GM23338 (cell line): ENCODE measurements at regions not wholly inside any gene's neighbourhood (a gene's known extent, or its start where the extent isn't known, plus 50 kb on each side); places are given as distances from the start of the nearest gene placed in this dataset.

Source experiments
- ATAC-seq: fragments of 200-7000 bp; cut with Tn5 transposase; 3 replicates; pipeline ENCODE4 v1.9.1; 2020
- DNase-seq: peaks from one replicate; pipeline ENCODE4 v3.0.0-alpha.2; 2015; ENCODE audit warnings: low spot score
- H2AFZ ChIP-seq: fragments of 200-600 bp; sonication (generic); 2 replicates; pipeline ENCODE4 v1.8.0; 2016; ENCODE audit warnings: antibody characterized with exemption, mild to moderate bottlenecking, moderate library complexity
- H3F3A ChIP-seq: fragments of 200-600 bp; sonication (generic); replicated peaks from 2 replicates; pipeline ENCODE4 v1.8.0; 2017; ENCODE audit warnings: antibody characterized with exemption, mixed run types, low read depth
- H3K27ac ChIP-seq: fragments of 200-600 bp; sonication (generic); 2 replicates; pipeline ENCODE4 v1.6.1; 2016; ENCODE audit warnings: low read depth
- H3K27me3 ChIP-seq: fragments of 200-600 bp; sonication (generic); 2 replicates; pipeline ENCODE4 v1.8.0; 2016; ENCODE audit warnings: mild to moderate bottlenecking, mixed run types, moderate library complexity; ENCODE audit not compliant: insufficient read depth
- H3K36me3 ChIP-seq: fragments of 200-600 bp; sonication (generic); 2 replicates; pipeline ENCODE4 v1.8.0; 2016; ENCODE audit warnings: mild to moderate bottlenecking; ENCODE audit not compliant: insufficient read depth
- H3K4me1 ChIP-seq: fragments of 200-600 bp; sonication (generic); 2 replicates; pipeline ENCODE4 v1.8.0; 2016; ENCODE audit warnings: mild to moderate bottlenecking, moderate library complexity; ENCODE audit not compliant: insufficient read depth
- H3K4me2 ChIP-seq: fragments of 200-600 bp; sonication (generic); 2 replicates; pipeline ENCODE4 v1.7.1; 2017; ENCODE audit warnings: mixed run types
- H3K4me3 ChIP-seq: fragments of 200-600 bp; sonication (generic); 2 replicates; pipeline ENCODE4 v1.6.1; 2016; ENCODE audit warnings: mixed run types
- H3K79me2 ChIP-seq: fragments of 200-600 bp; sonication (generic); replicated peaks from 2 replicates; pipeline ENCODE4 v1.8.0; 2017; ENCODE audit warnings: mild to moderate bottlenecking; ENCODE audit not compliant: insufficient read depth
- H3K9me2 ChIP-seq: fragments of 200-600 bp; sonication (generic); 2 replicates; pipeline ENCODE4 v1.8.0; 2017; ENCODE audit not compliant: insufficient read depth
- H4K20me1 ChIP-seq: fragments of 200-600 bp; sonication (generic); replicated peaks from 2 replicates; pipeline ENCODE4 v1.8.0; 2017; ENCODE audit warnings: mild to moderate bottlenecking; ENCODE audit not compliant: insufficient read depth
- H3K27ac Mint-ChIP-seq: 2 replicates; pipeline ENCODE4 v1.8.0; 2020; ENCODE audit warnings: inconsistent platforms, mild to moderate bottlenecking, moderate library complexity, mixed read lengths
- H3K27me3 Mint-ChIP-seq: 3 replicates; pipeline ENCODE4 v1.8.0; 2022; ENCODE audit warnings: low read depth, mild to moderate bottlenecking, moderate library complexity, mixed read lengths, inconsistent platforms; ENCODE audit not compliant: insufficient read depth, poor library complexity
- H3K36me3 Mint-ChIP-seq: 3 replicates; pipeline ENCODE4 v1.8.0; 2021; ENCODE audit warnings: low read depth, mild to moderate bottlenecking, inconsistent platforms, moderate library complexity, mixed read lengths
- H3K4me1 Mint-ChIP-seq: 3 replicates; pipeline ENCODE4 v1.8.0; 2020; ENCODE audit warnings: mild to moderate bottlenecking, inconsistent platforms, mixed read lengths
- H3K4me3 Mint-ChIP-seq: 3 replicates; pipeline ENCODE4 v1.8.0; 2021; ENCODE audit warnings: moderate library complexity, mild to moderate bottlenecking, inconsistent platforms, mixed read lengths
- H3K9me3 Mint-ChIP-seq: 3 replicates; pipeline ENCODE4 v1.8.0; 2020; ENCODE audit warnings: moderate library complexity, mild to moderate bottlenecking, inconsistent platforms, mixed read lengths
- CREB1 ChIP-seq: fragments of 250-450 bp; sonication (Bioruptor Pico); IDR thresholded peaks from 2 replicates; pipeline ENCODE4 v1.5.0; 2020; ENCODE audit warnings: low read depth, mild to moderate bottlenecking, moderate library complexity
- EZH2 ChIP-seq: fragments of 200-600 bp; sonication (generic); IDR thresholded peaks from one replicate; pipeline ENCODE4 v1.8.0; 2017; ENCODE audit warnings: antibody characterized with exemption, mild to moderate bottlenecking, low read depth; ENCODE audit not compliant: unreplicated experiment
- EZH2phosphoT487 ChIP-seq: fragments of 200-600 bp; sonication (generic); IDR thresholded peaks from one replicate; pipeline ENCODE4 v1.8.1; 2018; ENCODE audit warnings: antibody characterized with exemption; ENCODE audit not compliant: unreplicated experiment
- JUNB ChIP-seq: IDR thresholded peaks from one replicate; pipeline ENCODE4 v1.6.1; 2016; ENCODE audit warnings: antibody characterized with exemption; ENCODE audit not compliant: unreplicated experiment
- NANOG ChIP-seq: IDR thresholded peaks from 2 replicates; pipeline ENCODE4 v1.6.1; 2016; ENCODE audit warnings: antibody characterized with exemption, borderline replicate concordance
- POLR2AphosphoS5 ChIP-seq: IDR thresholded peaks from 2 replicates; pipeline ENCODE4 v1.6.1; 2016; ENCODE audit warnings: antibody characterized with exemption, low read depth
- STAT1 ChIP-seq: IDR thresholded peaks from one replicate; pipeline ENCODE4 v1.6.1; 2016; ENCODE audit warnings: antibody characterized with exemption; ENCODE audit not compliant: unreplicated experiment
- ZNF331 ChIP-seq: fragments of 250-450 bp; sonication (Bioruptor Pico); IDR thresholded peaks from 2 replicates; pipeline ENCODE4 v1.5.0; 2020; ENCODE audit warnings: low read depth, mild to moderate bottlenecking, moderate library complexity
- TF ChIP-seq, protein P1 (sequence below), 2 experiments: fragments of 200-600 bp in 1 of 2; sonication (generic) in 1 of 2; conservative IDR thresholded peaks; 2 replicates each; pipeline versions ENCODE4 v1.5.1 to v1.6.1; 2016 to 2017; ENCODE audit warnings: antibody characterized with exemption in 2 of 2, low read depth in 2 of 2, mild to moderate bottlenecking in 2 of 2, moderate library complexity in 1 of 2
- TF ChIP-seq, protein P2 (sequence below): fragments of 250-450 bp; sonication (Bioruptor Pico); IDR thresholded peaks from 2 replicates; pipeline ENCODE4 v1.5.0; 2020; ENCODE audit warnings: mild to moderate bottlenecking, moderate library complexity
- TF ChIP-seq, protein P3 (sequence below): IDR thresholded peaks from one replicate; pipeline ENCODE4 v1.6.1; 2018; ENCODE audit warnings: antibody characterized with exemption; ENCODE audit not compliant: unreplicated experiment
- TF ChIP-seq, protein P4 (sequence below): IDR thresholded peaks from 2 replicates; pipeline ENCODE4 v1.6.1; 2016; ENCODE audit warnings: antibody characterized with exemption

DNA sequence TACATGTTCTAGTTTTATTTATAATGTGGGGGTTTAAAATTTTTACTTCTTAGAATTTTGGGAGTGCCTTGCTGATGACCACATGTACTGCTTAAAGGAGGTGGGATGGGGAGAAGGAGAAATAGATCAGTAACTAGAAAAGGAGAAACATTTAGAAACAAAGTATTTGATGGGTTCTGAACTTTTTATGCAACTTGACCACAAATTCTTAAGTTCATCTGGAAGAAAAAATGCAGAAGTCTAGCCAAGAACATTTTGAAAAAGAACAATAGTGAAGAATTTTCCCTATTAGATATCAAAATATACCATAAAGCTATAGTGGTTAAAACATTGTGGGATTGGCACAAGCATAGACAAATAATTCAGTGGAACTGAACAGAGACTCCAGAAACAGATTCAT lies 73.3 kb upstream of the AMPD3 start:
- no peaks in the 10 kb centered on the region for H3K79me2 ChIP-seq
- Mint-ChIP-seq H3K9me3 (peaks cover 3% of the 10 kb centered on the region; the same call in 1 of the 3 replicates), H3K4me3 (no peak overlapping the region), H3K36me3 (no peaks in the 10 kb centered on the region; the same call in 2 of the 3 replicates), H3K27me3 (peaks cover 2% of the 10 kb centered on the region), H3K4me1 (no peaks in the 10 kb centered on the region), H3K27ac (no peak overlapping the region)
- H3K27me3 ChIP-seq, result no peaks in the 10 kb centered on the region
- no peak overlapping the region for H2AFZ ChIP-seq
- H3K4me3 ChIP-seq, result no peak overlapping the region
- no peak for ATAC-seq
- H3K27ac ChIP-seq, result no peak overlapping the region
- no peaks in the 10 kb centered on the region for H3F3A ChIP-seq
- no peaks in the 10 kb centered on the region for H3K36me3 ChIP-seq
- no peak for DNase-seq
- no peaks in the 10 kb centered on the region for H3K9me2 ChIP-seq
- H3K4me1 ChIP-seq, result no peaks in the 10 kb centered on the region
- no peak overlapping the region for H3K4me2 ChIP-seq
- H4K20me1 ChIP-seq, result no peaks in the 10 kb centered on the region
- TF ChIP-seq, protein P1, sequence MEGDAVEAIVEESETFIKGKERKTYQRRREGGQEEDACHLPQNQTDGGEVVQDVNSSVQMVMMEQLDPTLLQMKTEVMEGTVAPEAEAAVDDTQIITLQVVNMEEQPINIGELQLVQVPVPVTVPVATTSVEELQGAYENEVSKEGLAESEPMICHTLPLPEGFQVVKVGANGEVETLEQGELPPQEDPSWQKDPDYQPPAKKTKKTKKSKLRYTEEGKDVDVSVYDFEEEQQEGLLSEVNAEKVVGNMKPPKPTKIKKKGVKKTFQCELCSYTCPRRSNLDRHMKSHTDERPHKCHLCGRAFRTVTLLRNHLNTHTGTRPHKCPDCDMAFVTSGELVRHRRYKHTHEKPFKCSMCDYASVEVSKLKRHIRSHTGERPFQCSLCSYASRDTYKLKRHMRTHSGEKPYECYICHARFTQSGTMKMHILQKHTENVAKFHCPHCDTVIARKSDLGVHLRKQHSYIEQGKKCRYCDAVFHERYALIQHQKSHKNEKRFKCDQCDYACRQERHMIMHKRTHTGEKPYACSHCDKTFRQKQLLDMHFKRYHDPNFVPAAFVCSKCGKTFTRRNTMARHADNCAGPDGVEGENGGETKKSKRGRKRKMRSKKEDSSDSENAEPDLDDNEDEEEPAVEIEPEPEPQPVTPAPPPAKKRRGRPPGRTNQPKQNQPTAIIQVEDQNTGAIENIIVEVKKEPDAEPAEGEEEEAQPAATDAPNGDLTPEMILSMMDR (conservative IDR thresholded peaks at IDR 0.05; ENCODE audit: low read depth in 2 of 2), result no peak
- TF ChIP-seq, protein P2, sequence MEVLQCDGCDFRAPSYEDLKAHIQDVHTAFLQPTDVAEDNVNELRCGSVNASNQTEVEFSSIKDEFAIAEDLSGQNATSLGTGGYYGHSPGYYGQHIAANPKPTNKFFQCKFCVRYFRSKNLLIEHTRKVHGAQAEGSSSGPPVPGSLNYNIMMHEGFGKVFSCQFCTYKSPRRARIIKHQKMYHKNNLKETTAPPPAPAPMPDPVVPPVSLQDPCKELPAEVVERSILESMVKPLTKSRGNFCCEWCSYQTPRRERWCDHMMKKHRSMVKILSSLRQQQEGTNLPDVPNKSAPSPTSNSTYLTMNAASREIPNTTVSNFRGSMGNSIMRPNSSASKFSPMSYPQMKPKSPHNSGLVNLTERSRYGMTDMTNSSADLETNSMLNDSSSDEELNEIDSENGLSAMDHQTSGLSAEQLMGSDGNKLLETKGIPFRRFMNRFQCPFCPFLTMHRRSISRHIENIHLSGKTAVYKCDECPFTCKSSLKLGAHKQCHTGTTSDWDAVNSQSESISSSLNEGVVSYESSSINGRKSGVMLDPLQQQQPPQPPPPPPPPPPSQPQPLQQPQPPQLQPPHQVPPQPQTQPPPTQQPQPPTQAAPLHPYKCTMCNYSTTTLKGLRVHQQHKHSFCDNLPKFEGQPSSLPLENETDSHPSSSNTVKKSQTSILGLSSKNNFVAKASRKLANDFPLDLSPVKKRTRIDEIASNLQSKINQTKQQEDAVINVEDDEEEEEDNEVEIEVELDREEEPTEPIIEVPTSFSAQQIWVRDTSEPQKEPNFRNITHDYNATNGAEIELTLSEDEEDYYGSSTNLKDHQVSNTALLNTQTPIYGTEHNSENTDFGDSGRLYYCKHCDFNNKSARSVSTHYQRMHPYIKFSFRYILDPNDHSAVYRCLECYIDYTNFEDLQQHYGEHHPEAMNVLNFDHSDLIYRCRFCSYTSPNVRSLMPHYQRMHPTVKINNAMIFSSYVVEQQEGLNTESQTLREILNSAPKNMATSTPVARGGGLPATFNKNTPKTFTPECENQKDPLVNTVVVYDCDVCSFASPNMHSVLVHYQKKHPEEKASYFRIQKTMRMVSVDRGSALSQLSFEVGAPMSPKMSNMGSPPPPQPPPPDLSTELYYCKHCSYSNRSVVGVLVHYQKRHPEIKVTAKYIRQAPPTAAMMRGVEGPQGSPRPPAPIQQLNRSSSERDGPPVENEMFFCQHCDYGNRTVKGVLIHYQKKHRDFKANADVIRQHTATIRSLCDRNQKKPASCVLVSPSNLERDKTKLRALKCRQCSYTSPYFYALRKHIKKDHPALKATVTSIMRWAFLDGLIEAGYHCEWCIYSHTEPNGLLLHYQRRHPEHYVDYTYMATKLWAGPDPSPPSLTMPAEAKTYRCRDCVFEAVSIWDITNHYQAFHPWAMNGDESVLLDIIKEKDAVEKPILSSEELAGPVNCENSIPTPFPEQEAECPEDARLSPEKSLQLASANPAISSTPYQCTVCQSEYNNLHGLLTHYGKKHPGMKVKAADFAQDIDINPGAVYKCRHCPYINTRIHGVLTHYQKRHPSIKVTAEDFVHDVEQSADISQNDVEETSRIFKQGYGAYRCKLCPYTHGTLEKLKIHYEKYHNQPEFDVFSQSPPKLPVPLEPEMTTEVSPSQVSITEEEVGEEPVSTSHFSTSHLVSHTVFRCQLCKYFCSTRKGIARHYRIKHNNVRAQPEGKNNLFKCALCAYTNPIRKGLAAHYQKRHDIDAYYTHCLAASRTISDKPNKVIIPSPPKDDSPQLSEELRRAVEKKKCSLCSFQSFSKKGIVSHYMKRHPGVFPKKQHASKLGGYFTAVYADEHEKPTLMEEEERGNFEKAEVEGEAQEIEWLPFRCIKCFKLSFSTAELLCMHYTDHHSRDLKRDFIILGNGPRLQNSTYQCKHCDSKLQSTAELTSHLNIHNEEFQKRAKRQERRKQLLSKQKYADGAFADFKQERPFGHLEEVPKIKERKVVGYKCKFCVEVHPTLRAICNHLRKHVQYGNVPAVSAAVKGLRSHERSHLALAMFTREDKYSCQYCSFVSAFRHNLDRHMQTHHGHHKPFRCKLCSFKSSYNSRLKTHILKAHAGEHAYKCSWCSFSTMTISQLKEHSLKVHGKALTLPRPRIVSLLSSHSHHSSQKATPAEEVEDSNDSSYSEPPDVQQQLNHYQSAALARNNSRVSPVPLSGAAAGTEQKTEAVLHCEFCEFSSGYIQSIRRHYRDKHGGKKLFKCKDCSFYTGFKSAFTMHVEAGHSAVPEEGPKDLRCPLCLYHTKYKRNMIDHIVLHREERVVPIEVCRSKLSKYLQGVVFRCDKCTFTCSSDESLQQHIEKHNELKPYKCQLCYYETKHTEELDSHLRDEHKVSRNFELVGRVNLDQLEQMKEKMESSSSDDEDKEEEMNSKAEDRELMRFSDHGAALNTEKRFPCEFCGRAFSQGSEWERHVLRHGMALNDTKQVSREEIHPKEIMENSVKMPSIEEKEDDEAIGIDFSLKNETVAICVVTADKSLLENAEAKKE (CRISPR knock-in tag), result no peak
- TF ChIP-seq, protein P3, sequence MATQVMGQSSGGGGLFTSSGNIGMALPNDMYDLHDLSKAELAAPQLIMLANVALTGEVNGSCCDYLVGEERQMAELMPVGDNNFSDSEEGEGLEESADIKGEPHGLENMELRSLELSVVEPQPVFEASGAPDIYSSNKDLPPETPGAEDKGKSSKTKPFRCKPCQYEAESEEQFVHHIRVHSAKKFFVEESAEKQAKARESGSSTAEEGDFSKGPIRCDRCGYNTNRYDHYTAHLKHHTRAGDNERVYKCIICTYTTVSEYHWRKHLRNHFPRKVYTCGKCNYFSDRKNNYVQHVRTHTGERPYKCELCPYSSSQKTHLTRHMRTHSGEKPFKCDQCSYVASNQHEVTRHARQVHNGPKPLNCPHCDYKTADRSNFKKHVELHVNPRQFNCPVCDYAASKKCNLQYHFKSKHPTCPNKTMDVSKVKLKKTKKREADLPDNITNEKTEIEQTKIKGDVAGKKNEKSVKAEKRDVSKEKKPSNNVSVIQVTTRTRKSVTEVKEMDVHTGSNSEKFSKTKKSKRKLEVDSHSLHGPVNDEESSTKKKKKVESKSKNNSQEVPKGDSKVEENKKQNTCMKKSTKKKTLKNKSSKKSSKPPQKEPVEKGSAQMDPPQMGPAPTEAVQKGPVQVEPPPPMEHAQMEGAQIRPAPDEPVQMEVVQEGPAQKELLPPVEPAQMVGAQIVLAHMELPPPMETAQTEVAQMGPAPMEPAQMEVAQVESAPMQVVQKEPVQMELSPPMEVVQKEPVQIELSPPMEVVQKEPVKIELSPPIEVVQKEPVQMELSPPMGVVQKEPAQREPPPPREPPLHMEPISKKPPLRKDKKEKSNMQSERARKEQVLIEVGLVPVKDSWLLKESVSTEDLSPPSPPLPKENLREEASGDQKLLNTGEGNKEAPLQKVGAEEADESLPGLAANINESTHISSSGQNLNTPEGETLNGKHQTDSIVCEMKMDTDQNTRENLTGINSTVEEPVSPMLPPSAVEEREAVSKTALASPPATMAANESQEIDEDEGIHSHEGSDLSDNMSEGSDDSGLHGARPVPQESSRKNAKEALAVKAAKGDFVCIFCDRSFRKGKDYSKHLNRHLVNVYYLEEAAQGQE, result no peak
- TF ChIP-seq STAT1 (no peak), NANOG (no peak), JUNB (no peak), ZNF331 (CRISPR knock-in tag) (no peak), EZH2 (no peak), EZH2phosphoT487 (no peak), POLR2AphosphoS5 (no peak), CREB1 (CRISPR knock-in tag) (no peak)
- TF ChIP-seq, protein P4, sequence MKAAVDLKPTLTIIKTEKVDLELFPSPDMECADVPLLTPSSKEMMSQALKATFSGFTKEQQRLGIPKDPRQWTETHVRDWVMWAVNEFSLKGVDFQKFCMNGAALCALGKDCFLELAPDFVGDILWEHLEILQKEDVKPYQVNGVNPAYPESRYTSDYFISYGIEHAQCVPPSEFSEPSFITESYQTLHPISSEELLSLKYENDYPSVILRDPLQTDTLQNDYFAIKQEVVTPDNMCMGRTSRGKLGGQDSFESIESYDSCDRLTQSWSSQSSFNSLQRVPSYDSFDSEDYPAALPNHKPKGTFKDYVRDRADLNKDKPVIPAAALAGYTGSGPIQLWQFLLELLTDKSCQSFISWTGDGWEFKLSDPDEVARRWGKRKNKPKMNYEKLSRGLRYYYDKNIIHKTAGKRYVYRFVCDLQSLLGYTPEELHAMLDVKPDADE, result no peak
